ENCODE measurements at regions not wholly inside any gene's neighbourhood (a gene's known extent, or its start where the extent isn't known, plus 50 kb on each side); places are given as distances from the start of the nearest gene placed in this dataset.
A peak's percentile ranks its signal among the peaks of the same experiment; 100 is the strongest.

GRCh38 chr9:108631496-108632285 is 224.1 kb downstream of the ACTL7B start:
- H3K27ac ChIP-seq, result no peak overlapping the region
- no peaks in the 10 kb centered on the region for H3K4me1 ChIP-seq
- TF ChIP-seq CTCF (IDR thresholded peaks at IDR 0.05), result no peak
- no peaks in the 10 kb centered on the region for H3K36me3 ChIP-seq
- DNase-seq (no peak), ATAC-seq (no peak)
- WGBS, 2 donors, result 76 to 81% methylated on average over 3 of the region's 3 CpGs
- intact Hi-C loops (cut with DNase I), result no loop called here
- H3K9me3 ChIP-seq, result no peaks in the 10 kb centered on the region
- H3K27me3 ChIP-seq, result no peaks in the 10 kb centered on the region
- no peak overlapping the region for H3K4me3 ChIP-seq

GRCh38 chr9:108628316-108628715 is 227.5 kb downstream of the ACTL7B start:
- DNase-seq (no peak), ATAC-seq (no peak)
- Histone ChIP-seq H3K4me3 (no peak overlapping the region), H3K36me3 (no peaks in the 10 kb centered on the region), H3K9me3 (no peaks in the 10 kb centered on the region), H3K27ac (no peak overlapping the region), H3K27me3 (no peaks in the 10 kb centered on the region), H3K4me1 (no peaks in the 10 kb centered on the region)
- TF ChIP-seq CTCF (IDR thresholded peaks at IDR 0.05), result no peak
- intact Hi-C loops (cut with DNase I), result no loop called here

DNA sequence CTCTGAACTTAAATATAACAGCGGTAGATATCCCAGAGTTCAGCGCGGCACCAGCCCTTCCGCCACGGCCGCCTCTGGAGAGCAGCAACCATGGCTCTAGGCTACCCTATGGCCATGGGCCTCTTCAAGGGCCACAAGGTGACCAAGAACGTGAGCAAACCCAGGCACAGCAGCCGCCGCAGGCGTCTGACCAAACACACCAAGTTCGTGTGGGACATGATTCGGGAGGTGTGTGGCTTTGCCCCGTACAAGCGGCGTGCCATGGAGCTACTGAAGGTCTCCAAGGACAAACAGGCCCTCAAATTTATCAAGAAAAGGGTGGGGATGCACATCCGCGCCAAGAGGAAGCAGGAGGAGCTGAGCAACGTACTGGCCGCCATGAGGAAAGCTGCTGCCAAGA is 229.0 kb downstream of the ACTL7B start:
- H3K36me3 ChIP-seq, result no peaks in the 10 kb centered on the region
- DNase-seq (no peak), ATAC-seq (peak in 1 of 8 donors; percentile 40)
- H3K9me3 ChIP-seq, result no peaks in the 10 kb centered on the region
- intact Hi-C loops (cut with DNase I), result no loop called here
- H3K27ac ChIP-seq, result no peak overlapping the region
- TF ChIP-seq CTCF (IDR thresholded peaks at IDR 0.05), result no peak
- WGBS, 2 donors, result 87 to 89% methylated on average over 19 of the region's 19 CpGs
- no peaks in the 10 kb centered on the region for H3K27me3 ChIP-seq
- H3K4me3 ChIP-seq, result no peak overlapping the region
- peaks cover 0 to 14% (median 0%) of the 10 kb centered on the region in 9 donors for H3K4me1 ChIP-seq

- WGBS, 2 donors, result 84 to 85% methylated on average over 3 of the region's 3 CpGs
- no peak for TF ChIP-seq CTCF (IDR thresholded peaks at IDR 0.05)
Measured at GRCh38 chr9:108621991-108622855, 233.6 kb downstream of the ACTL7B start.

More at GRCh38 chr9:108621991-108622855, 233.6 kb downstream of the ACTL7B start:
- H3K36me3 ChIP-seq, result no peaks in the 10 kb centered on the region
- peaks cover 0 to 12% (median 0%) of the 10 kb centered on the region in 7 donors for H3K27me3 ChIP-seq
- DNase-seq, result no peak
- H3K9me3 ChIP-seq, result no peaks in the 10 kb centered on the region
- intact Hi-C loops (cut with DNase I), result no loop called here
- no peak overlapping the region for H3K4me3 ChIP-seq
- ATAC-seq, result no peak
- H3K27ac ChIP-seq, result no peak overlapping the region
- peaks cover 0 to 17% (median 0%) of the 10 kb centered on the region in 9 donors for H3K4me1 ChIP-seq

All from heart right ventricle (tissue), 16 donors.